Gastrocnemius medialis (tissue), 4 donors: ENCODE measurements at regions not wholly inside any gene's neighbourhood (a gene's known extent, or its start where the extent isn't known, plus 50 kb on each side); places are given as distances from the start of the nearest gene placed in this dataset.

Experiments
- ATAC-seq, 2 donors: fragments of 150-250 bp; one replicate each; pipeline ENCODE4 v1.9.1; 2016
- DNase-seq, 2 donors: peaks; one replicate each; pipeline ENCODE4 v3.0.0-alpha.2; 2019
- H3K27ac ChIP-seq, 4 donors: fragments of 200-600 bp; sonication (generic); 1 replicate in 1 of 4; 2 replicates in 3 of 4; pipeline ENCODE4 v1.5.1; 2016 to 2018; ENCODE audit warnings: mild to moderate bottlenecking in 2 of 4, moderate library complexity in 1 of 4
- H3K27me3 ChIP-seq, 3 donors: fragments of 200-600 bp; sonication (generic) in 2 of 3; 1 replicate in 1 of 3; 2 replicates in 2 of 3; pipeline versions ENCODE4 v1.5.1 to v1.6.0; 2016 to 2019; ENCODE audit warnings: mild to moderate bottlenecking in 1 of 3, moderate library complexity in 1 of 3
- H3K36me3 ChIP-seq, 2 donors: fragments of 200-600 bp; sonication (generic) in 1 of 2; one replicate each; pipeline ENCODE4 v1.5.1; 2017 to 2018
- H3K4me1 ChIP-seq, 2 donors: fragments of 200-600 bp; sonication (generic) in 1 of 2; one replicate each; pipeline ENCODE4 v1.5.1; 2016 to 2017; ENCODE audit warnings: mild to moderate bottlenecking in 2 of 2
- H3K4me3 ChIP-seq, 4 donors: fragments of 200-600 bp; sonication (generic) in 3 of 4; 1 replicate in 1 of 4; 2 replicates in 3 of 4; pipeline ENCODE4 v1.5.1; 2016 to 2019; ENCODE audit warnings: mild to moderate bottlenecking in 2 of 4
- H3K9me3 ChIP-seq, 3 donors: fragments of 200-600 bp; sonication (generic) in 2 of 3; 1 replicate in 1 of 3; 2 replicates in 2 of 3; pipeline ENCODE4 v1.5.1; 2016 to 2019
- CTCF ChIP-seq, 5 experiments: fragments of 450-650 bp in 3 of 5; fragments of 200-600 bp in 2 of 5; sonication (generic) in 2 of 5; IDR thresholded peaks in 4 of 5; conservative IDR thresholded peaks in 1 of 5; 1 replicate in 4 of 5; 2 replicates in 1 of 5; pipeline ENCODE4 v1.5.1; 2016 to 2019; ENCODE audit warnings: antibody characterized with exemption in 5 of 5, mild to moderate bottlenecking in 3 of 5, moderate library complexity in 3 of 5
- POLR2A ChIP-seq, 2 donors: fragments of 450-650 bp; IDR thresholded peaks; one replicate each; pipeline ENCODE4 v1.6.1; 2017; ENCODE audit warnings: antibody characterized with exemption in 2 of 2, mild to moderate bottlenecking in 2 of 2, moderate library complexity in 2 of 2
- in situ Hi-C, 4 donors: fragments of 200-750 bp; cut with MboI; loops; one replicate each; pipeline versions ENCODE4 v1.15.0 to v1.8.0; 2017; ENCODE audit warnings: low sequenced_read_pairs in 4 of 4
- intact Hi-C: fragments of 100-400 bp; cut with DNase I; formaldehyde crosslinking; loops from one replicate; pipeline ENCODE4 v1.15.1; 2023; ENCODE audit warnings: low total_unique reads

GRCh38 chr5:66467564-66467963 lies 128.6 kb upstream of the MAST4 start:
- TF ChIP-seq POLR2A (IDR thresholded peaks at IDR 0.05), result no peak
- no peak for TF ChIP-seq CTCF (IDR thresholded peaks at IDR 0.05 in 4 of 5, conservative IDR thresholded peaks at IDR 0.05 in 1 of 5)
- DNase-seq (no peak), ATAC-seq (no peak)
- Histone ChIP-seq H3K36me3 (no peaks in the 10 kb centered on the region), H3K27me3 (no peaks in the 10 kb centered on the region), H3K4me1 (no peaks in the 10 kb centered on the region), H3K27ac (no peak overlapping the region), H3K4me3 (no peak overlapping the region), H3K9me3 (no peaks in the 10 kb centered on the region)
- intact Hi-C loops (no loop called here), in situ Hi-C loops (no loop called here)

- TF ChIP-seq POLR2A (IDR thresholded peaks at IDR 0.05) (no peak), CTCF (IDR thresholded peaks at IDR 0.05 in 4 of 5, conservative IDR thresholded peaks at IDR 0.05 in 1 of 5) (no peak)
- Histone ChIP-seq H3K27ac (no peak overlapping the region), H3K4me1 (no peaks in the 10 kb centered on the region), H3K9me3 (no peaks in the 10 kb centered on the region), H3K36me3 (no peaks in the 10 kb centered on the region), H3K4me3 (no peak overlapping the region), H3K27me3 (no peaks in the 10 kb centered on the region)
- ATAC-seq (no peak), DNase-seq (no peak)
- in situ Hi-C loops (no loop called here), intact Hi-C loops (no loop called here)
Observed at GRCh38 chr5:66469684-66470083, 126.5 kb upstream of the MAST4 start.

GRCh38 chr5:66472010-66472409 lies 124.2 kb upstream of the MAST4 start:
- DNase-seq, result no peak
- intact Hi-C loops, result no loop called here

GRCh38 chr5:66475731-66476130 lies 120.5 kb upstream of the MAST4 start:
- in situ Hi-C loops, result no loop called here
- no peak for DNase-seq

More at GRCh38 chr5:66472010-66472409, 124.2 kb upstream of the MAST4 start:
- no peak overlapping the region for H3K27ac ChIP-seq
- no peak overlapping the region for H3K4me3 ChIP-seq
- TF ChIP-seq CTCF (IDR thresholded peaks at IDR 0.05 in 4 of 5, conservative IDR thresholded peaks at IDR 0.05 in 1 of 5) (no peak), POLR2A (IDR thresholded peaks at IDR 0.05) (no peak)
- H3K27me3 ChIP-seq, result no peaks in the 10 kb centered on the region
- H3K36me3 ChIP-seq, result no peaks in the 10 kb centered on the region
- no peaks in the 10 kb centered on the region for H3K4me1 ChIP-seq
- H3K9me3 ChIP-seq, result no peaks in the 10 kb centered on the region
- in situ Hi-C loops, result no loop called here
- ATAC-seq, result no peak

More at GRCh38 chr5:66475731-66476130, 120.5 kb upstream of the MAST4 start:
- Histone ChIP-seq H3K36me3 (no peaks in the 10 kb centered on the region), H3K9me3 (no peaks in the 10 kb centered on the region), H3K27ac (no peak overlapping the region), H3K4me3 (no peak overlapping the region), H3K27me3 (no peaks in the 10 kb centered on the region), H3K4me1 (no peaks in the 10 kb centered on the region)
- TF ChIP-seq POLR2A (IDR thresholded peaks at IDR 0.05) (no peak), CTCF (IDR thresholded peaks at IDR 0.05 in 4 of 5, conservative IDR thresholded peaks at IDR 0.05 in 1 of 5) (no peak)
- no peak for ATAC-seq
- intact Hi-C loops, result no loop called here
